A673 (cell line): ENCODE measurements at regions not wholly inside any gene's neighbourhood (a gene's known extent, or its start where the extent isn't known, plus 50 kb on each side); places are given as distances from the start of the nearest gene placed in this dataset.

ENCODE experiments used
- EZH2 ChIP-seq: fragments of 200-600 bp; sonication (generic); IDR thresholded peaks from 2 replicates; pipeline ENCODE4 v1.6.1; 2017; ENCODE audit warnings: borderline replicate concordance, low read depth, mild to moderate bottlenecking, mixed read lengths, antibody characterized with exemption, low read length; ENCODE audit not compliant: poor library complexity, severe bottlenecking
- TF ChIP-seq, protein P1 (sequence below): fragments of 300-800, 200-600 bp; sonication (generic); conservative IDR thresholded peaks from 2 replicates; pipeline ENCODE4 v1.5.1; 2017; ENCODE audit warnings: low read depth, mild to moderate bottlenecking, antibody characterized with exemption, low read length, moderate library complexity, mixed read lengths

DNA sequence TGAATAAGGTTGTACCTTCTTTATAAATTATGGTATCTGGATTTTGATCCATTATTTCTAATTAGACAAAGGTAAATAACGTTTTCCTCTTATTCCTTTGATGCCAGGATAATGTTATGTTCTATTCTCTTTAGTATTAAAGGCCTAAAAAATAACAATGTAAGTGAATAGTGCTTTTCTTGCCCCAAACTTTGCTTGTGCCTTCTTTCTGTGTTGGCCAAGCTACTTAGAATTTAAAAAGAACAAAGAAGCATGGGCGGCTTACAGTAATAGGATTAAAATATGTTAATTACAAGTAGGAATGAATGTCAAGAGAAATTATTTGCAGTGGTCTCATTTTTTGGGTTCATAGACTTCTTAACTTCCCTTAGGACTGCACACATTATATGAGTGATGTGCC, 105.0 kb upstream of the FSIP2 start:
- TF ChIP-seq, protein P1, sequence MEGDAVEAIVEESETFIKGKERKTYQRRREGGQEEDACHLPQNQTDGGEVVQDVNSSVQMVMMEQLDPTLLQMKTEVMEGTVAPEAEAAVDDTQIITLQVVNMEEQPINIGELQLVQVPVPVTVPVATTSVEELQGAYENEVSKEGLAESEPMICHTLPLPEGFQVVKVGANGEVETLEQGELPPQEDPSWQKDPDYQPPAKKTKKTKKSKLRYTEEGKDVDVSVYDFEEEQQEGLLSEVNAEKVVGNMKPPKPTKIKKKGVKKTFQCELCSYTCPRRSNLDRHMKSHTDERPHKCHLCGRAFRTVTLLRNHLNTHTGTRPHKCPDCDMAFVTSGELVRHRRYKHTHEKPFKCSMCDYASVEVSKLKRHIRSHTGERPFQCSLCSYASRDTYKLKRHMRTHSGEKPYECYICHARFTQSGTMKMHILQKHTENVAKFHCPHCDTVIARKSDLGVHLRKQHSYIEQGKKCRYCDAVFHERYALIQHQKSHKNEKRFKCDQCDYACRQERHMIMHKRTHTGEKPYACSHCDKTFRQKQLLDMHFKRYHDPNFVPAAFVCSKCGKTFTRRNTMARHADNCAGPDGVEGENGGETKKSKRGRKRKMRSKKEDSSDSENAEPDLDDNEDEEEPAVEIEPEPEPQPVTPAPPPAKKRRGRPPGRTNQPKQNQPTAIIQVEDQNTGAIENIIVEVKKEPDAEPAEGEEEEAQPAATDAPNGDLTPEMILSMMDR: no peak
- TF ChIP-seq EZH2: no peak
